GM18505 (cell line): ENCODE measurements at regions not wholly inside any gene's neighbourhood (a gene's known extent, or its start where the extent isn't known, plus 50 kb on each side); places are given as distances from the start of the nearest gene placed in this dataset.

Source experiments
- ATAC-seq: cut with Tn5 transposase; IDR thresholded peaks from one replicate; pipeline ENCODE4 v1.9.1; 2021; ENCODE audit not compliant: unreplicated experiment
- POLR2A ChIP-seq: IDR thresholded peaks from 4 replicates; pipeline ENCODE4 v1.6.1; 2011; ENCODE audit warnings: borderline replicate concordance; ENCODE audit not compliant: insufficient read depth, insufficient read length; ENCODE audit errors: extremely low read depth

DNA sequence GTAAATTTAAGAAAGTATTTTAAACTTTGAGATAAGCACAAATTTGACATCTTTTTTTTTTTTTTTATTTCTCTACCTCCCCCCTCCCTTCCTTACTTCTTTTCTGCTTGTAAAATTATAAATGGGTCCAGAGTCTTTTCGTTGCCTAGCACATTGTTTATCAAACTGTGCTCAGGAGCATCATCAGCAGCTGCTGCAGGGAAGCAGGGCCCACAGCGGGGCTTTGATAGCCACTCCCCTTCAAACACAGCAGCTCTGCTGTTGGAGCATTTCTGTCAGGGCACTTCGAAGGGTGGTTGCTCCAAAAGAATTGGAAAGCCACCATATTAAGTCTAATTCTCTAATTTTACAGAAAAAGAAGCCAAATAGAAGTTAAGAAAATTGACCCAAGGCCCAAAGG is 588.3 kb downstream of the SPRY1 start:
- TF ChIP-seq POLR2A: no peak
- no peak for ATAC-seq

DNA sequence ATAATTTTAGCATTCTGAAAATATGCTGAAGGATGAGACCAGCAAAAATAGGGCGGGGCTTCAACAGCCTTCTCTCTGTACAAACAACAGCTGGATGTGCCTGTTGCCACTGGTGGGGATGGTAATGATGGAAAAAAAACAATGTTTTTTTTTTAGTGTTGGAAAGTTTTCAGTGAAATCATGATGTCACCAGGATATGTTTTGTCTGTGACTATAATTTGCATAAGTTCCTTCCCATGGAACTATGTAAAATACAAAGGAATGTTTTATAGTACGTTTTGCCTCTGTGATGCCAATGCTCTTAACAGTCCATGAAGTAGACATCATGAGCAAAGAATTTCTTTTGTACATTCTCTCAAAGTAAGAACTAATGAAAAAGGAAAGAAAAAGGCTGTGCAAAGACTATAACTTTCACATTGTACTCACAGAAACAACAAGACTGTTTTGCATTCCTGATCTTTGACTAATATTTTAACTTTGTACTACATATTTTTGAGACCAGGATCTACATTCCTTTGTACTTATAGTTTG is 589.7 kb downstream of the SPRY1 start:
- no peak for TF ChIP-seq POLR2A
- no peak for ATAC-seq

DNA sequence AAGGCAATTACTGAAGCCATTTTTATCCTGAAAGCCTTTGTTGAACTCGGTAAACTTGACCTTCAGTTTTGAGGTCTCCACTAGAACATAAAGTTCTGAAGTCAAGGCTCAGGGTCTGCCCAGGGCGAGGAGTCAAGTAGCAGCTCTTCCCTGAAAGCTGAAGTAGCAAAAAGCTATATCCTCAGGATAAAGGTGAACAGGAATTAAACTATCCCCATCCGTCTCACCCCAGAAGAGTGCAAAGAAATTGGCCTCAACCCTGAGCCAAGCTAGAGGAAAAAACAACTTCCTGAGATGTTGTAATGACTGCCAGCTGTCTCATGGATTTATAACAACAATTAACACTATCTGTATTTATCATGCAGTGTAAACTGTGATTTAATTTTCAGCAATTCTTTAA is 590.8 kb downstream of the SPRY1 start:
- no peak for ATAC-seq
- TF ChIP-seq POLR2A: no peak

- no peak for TF ChIP-seq POLR2A
- ATAC-seq: no peak
Measured at GRCh38 chr4:123990310-123990870, 593.8 kb downstream of the SPRY1 start.

DNA sequence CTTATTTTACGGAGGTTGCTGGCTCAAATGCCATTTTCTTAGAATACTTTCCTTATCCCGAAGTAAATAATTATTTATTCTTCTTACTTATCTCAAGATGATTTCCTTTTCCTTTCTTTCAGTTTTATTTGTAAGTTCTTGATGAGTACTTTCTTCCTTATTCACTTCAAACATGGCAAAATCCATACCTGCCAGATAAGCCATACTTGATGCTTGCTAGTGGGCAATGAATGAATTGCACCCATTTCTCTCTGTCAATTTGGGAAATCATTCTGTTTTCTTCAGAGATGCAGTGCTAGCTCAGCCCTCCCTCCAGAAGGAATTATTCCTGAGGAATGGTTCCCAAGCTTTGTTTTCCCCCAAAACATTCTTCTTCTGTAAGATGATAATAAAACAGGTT is 598.3 kb downstream of the SPRY1 start:
- ATAC-seq: no peak
- no peak for TF ChIP-seq POLR2A

DNA sequence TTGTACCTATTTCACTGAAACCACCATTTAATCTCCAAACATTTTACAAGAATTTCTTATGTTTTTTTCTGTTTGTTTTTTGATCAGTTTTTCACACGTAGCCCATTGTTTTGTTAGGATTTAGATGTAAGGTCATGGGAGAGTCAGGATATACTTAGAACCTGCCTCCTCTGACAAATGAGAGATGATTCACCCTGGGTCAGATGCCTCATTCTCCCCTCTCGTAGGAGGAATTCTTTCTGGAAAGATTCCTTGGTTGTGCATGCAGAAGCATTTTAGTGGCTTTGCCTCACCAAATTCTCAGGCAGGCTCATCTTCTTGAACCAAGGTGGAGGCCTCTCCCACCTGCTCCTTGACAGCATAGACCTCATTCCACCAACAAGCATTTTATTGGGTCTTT is 599.3 kb downstream of the SPRY1 start:
- ATAC-seq: no peak
- no peak for TF ChIP-seq POLR2A

DNA sequence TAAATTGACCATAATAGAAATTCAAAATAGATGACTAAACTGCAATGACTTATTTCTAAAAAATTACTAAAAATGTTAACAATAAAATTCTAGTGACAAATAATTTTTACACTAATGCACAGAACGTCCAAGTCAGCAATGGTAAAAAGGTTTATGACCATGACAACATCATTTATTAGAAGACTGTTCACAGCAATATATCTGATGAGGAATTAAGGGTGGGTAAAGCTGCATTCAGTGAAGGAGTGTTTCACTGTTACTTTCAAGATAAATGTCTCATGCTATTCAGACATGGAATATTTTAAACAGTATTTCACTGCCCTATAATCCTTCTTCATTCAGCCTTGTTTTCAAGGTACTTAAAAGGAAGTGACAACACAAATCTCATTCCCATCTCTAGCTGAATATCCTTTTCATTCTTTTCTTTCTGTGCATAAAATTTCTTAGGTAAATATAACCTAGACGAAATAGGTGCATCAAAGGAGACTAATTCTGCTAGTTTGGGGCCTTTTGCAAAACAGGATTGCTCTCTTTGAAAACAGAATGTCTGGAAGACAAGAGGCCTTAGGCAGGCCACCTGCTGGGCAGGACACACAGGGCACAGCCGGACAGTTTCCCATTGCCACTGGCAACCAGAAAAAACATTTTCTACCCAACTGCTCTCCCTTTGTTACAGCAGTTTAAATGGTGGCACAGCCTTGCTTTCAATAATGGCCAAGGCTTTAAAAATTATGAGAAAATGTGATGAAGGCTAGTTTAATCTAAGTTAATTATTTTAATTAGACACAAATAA is 600.3 kb downstream of the SPRY1 start:
- TF ChIP-seq POLR2A: no peak
- ATAC-seq: no peak

GRCh38 chr4:123997776-123998449 is 601.3 kb downstream of the SPRY1 start:
- no peak for TF ChIP-seq POLR2A

DNA sequence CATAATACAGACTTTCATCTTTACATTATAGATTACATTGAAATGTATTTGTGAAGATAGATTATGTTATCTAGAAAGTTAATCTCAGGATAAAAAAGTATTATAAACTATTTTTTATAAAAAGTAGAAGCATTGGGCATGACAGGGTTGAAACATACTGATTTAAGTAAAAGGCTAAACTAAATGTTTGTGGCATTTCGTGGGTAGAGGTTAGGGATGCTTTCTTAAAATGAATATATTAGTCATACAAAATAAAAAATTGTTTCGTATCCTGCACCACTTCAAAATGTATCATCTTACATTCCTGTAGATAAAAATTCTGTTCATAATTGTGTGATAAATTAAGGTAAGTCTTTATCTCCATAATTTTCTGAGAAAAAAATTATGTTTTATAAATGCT is 603.6 kb downstream of the SPRY1 start:
- no peak for ATAC-seq
- TF ChIP-seq POLR2A: no peak

More at GRCh38 chr4:123997776-123998449, 601.3 kb downstream of the SPRY1 start:
- ATAC-seq: no peak

GRCh38 chr4:124015766-124016165 is 619.2 kb downstream of the SPRY1 start:
- ATAC-seq: no peak
- TF ChIP-seq POLR2A: no peak

DNA sequence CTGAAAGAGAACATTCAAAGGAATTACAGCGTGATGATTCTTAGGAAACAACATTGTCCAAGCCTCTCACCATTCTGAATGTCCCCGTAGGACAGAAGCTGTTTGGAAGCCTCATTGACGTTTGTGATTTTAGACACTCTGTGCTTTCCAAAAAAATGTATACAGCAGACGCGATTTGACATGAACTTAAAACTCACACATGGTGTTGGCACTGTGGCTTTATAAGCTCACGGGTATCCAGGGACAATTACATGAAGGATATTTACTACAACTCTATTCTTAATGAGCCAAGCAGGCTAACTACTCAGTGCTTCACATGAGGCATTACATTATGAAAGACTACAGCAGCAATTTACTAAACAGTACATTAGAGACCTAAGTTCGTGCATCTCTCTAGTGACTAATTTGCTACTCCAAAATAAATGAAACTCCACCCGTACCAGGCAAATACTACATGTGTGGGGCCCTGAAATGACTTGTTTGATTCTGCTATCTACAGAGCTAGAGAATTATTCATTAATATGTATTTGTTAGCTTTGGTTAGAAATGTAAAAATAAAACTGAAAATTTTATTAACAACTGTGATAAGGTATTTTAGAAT is 620.7 kb downstream of the SPRY1 start:
- TF ChIP-seq POLR2A: no peak
- ATAC-seq: no peak

GRCh38 chr4:124018383-124019317 is 622.1 kb downstream of the SPRY1 start:
- no peak for TF ChIP-seq POLR2A
- peak; percentile 99 for ATAC-seq
